ENCODE measurements at regions not wholly inside any gene's neighbourhood (a gene's known extent, or its start where the extent isn't known, plus 50 kb on each side); places are given as distances from the start of the nearest gene placed in this dataset.

DNA sequence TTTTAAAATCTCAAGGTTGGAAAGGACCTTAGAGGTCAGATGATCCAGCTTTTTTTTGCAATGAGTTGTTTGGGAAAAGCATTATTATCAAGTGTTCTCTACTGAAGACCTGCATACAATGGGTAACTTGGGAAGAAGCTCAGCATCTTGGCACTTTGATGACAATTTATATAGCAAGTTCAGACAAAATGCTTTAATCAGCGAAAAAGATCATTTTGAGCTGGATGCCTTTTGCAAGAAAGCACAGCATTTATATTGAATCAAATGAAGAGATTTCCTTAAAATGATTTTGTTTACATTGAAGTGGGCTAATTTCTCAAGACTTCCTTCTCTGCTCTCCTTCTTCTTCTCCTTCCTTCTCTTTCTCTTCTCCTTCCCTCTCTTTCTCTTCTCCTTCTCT is 796.4 kb upstream of the CDH2 start:
- DNase-seq (ENCODE audit: low spot score): no peak

DNA sequence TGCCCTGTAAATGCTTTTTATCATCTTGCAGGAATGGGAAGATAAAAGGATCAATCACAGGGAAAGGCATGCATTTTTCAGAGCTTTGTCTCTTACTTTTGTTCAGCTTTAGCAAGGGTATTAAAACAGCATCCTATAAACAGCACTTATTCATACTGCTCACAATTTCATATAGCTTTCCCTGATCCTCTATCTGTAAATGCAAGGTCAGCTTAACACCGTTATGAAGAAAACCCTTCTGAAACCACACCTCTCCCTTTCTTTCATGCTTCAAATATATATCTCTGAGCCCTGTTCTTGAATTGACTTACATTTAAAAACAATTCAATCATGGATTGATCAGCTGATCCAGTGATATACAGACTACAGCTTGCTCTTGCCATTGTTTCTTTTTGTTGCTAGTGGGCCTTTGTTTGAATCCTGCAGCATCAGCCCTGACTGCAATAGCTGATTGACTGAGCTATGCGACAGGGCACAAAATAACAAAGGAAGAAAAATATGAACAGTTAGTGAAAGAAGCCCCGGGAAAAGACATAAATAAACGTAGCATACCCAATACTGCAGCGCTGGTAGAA is 795.5 kb upstream of the CDH2 start:
- DNase-seq (ENCODE audit: low spot score): peak; percentile 11

DNA sequence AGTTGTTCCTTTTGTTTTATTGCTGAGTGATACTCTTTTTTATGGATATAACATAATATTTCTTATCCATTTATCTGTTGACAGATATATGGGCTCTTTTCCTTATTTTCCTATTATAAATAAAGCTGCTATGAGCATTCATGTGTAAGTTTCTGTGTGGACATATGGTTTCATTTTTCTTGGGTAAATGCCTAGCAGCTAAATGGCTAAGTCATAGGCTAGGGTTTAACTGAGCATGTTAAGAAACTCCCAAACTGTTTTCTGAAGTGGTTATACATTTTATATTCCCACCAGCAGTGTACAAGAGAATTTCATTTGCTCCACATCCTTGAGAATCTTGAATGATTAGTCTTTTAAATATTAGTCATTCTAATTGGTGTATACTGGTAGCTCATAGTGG is 786.6 kb upstream of the CDH2 start:
- no peak for DNase-seq (ENCODE audit: low spot score)

DNA sequence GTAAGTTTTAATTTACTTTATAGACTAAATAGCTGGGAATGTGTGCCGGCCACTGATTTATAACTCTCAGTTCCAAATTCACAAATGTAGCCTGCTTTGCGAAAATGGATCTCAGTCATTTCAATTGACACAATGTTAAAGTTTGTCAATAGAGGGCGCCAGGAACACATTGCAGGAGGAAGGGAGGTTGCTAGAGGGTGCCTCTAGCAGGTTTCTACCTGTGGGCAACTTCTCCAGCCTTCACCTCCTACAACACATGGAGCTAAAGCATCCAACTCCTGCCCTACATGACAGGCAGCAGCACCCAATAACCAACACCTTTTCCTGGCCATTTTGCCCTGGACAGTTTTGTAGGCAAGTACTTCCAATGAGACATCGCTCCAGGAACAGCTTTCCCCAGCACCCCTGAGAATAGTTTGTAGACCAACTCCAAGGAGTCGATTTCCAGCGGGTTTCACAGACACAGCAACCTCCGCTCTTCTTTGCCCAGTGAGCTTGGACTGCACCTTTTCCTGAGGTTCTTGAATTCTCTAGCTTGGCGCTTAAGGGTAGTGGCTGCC is 784.8 kb upstream of the CDH2 start:
- peak; percentile 41 for DNase-seq (ENCODE audit: low spot score)

DNA sequence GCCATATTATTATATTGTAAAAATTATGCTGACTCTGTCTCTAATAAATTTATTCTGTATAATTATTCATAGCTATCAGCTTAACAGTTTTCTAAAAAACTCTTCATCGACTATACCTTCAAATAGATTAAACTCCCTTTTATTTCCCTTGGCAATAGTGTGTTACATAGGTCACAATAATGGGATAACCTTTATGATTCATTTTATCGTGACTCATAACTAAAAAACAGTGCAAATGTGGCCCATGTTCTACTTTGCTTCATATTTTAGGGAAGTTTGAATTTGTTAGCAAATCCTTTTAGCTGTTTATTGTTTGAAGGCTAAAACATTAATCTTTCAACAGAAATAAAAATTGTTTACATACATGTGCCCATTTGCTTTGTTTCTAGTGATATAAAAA is 783.2 kb upstream of the CDH2 start:
- DNase-seq (ENCODE audit: low spot score): no peak

DNA sequence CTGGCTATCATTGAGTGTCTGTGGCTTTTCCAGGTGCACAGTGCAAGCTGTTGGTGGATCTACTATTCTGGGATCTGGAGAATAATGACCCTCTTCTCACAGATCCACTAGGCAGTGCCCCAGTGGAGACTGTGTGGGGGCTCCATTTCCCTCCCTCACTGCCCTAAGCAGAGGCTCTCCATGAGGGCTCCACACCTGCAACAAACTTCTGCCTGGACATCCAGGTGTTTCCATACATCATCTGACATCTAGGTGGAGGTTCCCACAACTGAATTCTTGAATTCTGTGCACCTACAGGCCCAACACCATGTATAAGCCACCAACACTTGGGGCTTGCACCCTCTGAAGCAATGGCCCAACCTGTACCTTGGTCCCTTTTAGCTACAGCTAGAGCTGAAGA is 775.4 kb upstream of the CDH2 start:
- DNase-seq (ENCODE audit: low spot score): no peak

DNA sequence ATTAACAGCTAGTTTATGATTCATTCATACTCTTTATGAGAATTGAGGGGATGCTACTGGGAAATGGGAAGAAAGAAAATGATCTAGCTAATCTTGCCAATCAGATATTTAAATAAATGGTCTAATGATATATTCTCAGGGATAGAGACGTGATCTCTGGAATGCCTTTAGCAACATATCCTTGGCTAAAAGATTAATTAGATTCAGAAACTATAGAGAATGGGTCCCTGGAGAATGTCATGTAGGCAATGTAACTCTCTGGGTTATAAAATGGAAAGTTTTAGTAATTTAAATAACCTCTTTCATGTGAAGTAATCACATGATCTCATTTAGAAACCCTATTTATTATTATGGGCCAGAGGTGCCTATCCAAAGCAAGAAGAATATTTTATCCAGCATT is 771.0 kb upstream of the CDH2 start:
- DNase-seq (ENCODE audit: low spot score): no peak

DNA sequence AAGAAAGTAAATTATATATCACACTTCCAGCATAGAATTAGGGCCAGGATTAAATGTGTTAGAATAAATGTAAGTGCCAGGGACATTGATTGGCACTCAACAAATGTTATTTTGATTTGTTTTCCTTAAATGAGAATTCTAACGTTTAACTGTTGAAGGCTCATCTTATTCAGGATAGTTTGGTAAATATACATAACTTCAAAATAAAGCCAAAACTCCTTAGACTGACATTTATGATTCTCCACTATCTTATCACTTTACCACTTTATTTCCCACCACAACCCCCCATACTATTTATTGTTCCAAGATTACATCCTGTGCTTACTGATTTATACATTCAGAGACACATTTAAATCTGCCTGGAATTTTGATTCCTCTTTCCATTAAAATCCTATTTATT is 769.5 kb upstream of the CDH2 start:
- no peak for DNase-seq (ENCODE audit: low spot score)

DNA sequence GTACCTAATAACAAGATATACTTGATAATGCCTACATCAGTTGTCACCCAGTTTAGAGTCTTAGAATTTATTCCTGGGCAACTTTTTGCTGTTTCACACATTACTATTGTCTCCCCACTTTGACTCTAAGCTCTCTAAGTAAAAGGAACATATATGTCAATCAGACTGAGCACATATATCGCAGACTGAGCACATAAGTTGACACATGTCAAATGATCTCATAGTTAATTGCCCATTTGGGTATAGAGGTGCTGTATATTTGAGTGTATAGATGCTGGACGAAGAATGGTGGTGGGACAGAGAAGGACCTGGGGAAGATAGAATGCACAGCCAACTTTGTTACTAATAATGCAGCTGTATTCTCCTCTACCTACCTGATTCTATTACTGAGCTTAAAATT is 746.0 kb upstream of the CDH2 start:
- DNase-seq (ENCODE audit: low spot score): no peak

DNA sequence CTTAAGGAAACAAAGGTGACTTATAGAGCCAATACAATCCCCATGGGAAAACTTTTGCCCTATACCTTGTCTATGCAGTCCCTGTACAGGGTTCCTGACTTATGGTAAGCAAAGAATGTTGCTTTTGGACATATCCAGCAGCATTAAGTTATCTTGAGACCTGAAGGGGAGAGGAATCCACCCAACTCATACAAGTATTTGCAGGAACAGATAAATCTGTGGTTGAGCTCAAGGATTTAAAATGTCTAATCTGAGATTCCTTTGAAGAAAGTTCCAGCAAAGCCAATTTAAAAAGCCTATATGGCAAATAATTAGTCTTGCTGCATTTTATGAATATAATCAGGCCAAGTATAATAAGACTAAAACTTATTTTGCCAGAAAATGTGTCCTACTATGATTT is 739.5 kb upstream of the CDH2 start:
- no peak for DNase-seq (ENCODE audit: low spot score)

DNA sequence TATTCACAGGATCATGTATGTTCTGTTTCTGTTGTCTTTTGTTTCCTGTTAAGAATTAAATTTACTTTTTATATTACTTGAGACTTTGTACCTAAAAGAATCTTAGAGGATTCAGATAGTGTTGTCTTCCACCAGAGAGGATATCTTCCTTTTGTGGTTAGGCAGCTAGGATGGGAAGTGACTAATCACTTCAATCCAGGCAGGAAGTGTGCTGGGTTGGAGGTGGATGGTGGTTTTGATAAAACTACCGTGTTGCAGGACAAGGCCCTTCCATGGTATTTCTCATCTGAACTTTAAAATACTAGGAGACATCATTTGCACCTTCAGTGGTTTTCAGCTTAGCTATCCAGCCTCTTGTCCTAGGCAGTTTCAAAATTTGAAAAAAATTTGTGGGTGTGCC is 728.6 kb upstream of the CDH2 start:
- no peak for DNase-seq (ENCODE audit: low spot score)

DNA sequence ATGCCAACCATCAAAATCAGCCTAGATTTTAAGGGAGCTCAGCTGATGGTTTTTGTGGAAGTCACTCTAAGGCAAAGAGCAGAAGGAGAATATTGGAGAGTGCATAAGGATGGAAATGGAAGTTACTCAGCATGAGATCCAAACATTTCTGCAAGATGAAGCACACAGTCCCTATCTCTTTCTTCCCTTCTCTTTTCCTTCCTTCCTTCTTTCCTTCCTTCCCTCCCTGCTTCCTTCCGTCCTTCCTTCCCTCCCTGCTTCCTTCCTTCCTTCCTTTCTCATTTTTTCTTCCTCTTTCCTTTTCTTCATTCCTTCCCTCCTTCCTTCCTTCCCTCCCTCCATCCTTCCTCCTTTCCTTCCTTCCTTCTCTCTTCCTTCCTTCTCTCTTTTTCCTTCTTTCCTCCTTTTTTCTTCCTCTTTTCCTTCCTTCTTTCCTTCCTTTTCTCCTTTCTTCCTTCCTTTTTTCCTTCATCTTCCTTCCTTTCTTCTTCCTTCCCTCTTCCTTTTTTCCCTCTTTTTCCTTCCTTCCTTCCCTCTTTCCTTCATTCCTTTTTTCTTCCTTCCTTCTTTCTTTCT is 727.9 kb upstream of the CDH2 start:
- no peak for DNase-seq (ENCODE audit: low spot score)

DNA sequence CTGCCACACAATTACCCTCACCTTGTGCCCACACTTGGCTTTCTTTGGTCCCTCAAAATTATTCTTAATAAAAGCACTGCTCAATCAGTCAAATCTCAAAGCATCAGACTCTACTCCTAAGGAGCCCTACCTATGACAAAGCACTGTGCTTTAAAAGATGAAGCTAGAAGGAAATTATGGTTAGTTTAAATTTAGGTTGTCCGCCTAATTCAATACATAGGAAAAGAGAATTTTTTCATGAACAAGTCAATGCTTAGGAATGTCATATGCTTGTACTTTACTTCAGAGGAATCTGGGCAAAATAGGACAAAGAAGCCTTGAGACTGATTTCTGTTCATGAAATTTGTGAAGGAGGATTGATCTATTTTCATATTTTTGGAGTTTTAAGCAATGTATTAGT is 726.4 kb upstream of the CDH2 start:
- DNase-seq (ENCODE audit: low spot score): no peak

DNA sequence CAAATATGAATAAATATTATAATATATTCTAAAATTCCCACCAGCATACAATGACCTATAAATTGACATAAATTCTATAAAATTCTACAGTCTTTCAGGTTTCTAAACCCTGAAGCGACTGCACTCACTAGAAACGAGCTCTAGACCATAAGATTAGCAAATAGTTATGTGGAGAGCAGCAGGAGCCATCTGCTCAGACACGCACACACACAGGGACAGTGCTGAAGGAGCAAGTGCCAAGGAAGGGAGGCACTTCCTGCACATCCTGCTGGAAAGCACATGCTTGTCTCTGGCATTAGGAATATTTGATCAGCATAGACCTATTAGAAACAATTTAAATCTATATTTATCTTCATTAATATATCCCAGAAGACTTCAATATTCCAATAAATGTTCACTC is 713.9 kb upstream of the CDH2 start:
- no peak for DNase-seq (ENCODE audit: low spot score)

DNA sequence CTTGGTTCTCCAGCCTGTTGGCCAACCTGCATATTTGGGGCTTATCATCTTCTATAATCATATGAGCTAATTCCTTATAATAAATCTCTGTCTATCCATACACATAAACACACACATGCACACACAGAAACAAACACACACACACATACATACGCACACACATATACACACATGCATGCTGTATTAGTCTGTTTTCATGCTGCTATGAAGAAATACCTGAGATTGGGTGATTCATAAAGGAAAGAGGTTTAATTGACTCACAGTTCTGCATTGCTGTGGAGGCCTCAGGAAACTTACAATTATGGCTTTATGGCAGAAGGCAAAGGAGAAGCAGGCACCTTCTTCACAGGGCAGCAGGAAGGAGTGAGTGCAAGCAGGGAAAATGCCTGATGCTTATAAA is 707.4 kb upstream of the CDH2 start:
- DNase-seq (ENCODE audit: low spot score): no peak

DNA sequence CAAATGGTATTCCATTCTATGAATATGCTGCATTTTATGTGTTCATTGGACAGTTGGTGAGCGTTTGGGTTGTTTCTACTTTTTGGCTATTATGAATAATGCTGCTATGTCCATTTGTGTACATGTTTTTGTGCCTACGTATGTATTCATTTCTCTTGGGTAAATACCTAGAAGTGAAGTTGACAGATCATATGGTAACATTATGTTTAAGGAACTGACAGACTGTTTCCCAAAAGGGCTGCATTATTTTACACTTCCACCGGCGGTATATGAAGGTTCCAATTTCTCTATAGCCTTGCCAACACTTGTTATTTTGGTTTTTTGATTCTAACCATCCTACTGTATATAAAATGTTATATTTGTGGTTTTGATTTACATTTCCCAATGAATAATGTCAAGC is 703.9 kb upstream of the CDH2 start:
- no peak for DNase-seq (ENCODE audit: low spot score)

DNA sequence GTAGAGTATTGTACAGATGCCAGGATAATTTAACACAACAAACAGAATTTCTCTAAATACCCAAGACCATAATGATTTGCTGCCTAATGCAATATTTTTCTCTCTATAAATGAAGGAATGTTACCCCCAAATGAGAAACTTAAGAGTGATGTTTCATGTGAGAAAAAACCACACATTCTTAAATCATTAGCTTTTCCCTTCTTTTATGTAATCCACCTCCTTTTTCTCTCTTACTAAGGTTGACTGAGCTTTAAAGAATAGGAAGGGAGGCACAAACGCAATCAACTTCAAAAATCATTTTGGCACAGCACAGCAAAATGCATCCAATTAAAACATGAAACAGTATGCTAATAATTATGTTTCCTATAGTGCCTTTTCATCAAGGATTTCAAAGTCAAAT is 698.1 kb upstream of the CDH2 start:
- DNase-seq (ENCODE audit: low spot score): no peak

DNA sequence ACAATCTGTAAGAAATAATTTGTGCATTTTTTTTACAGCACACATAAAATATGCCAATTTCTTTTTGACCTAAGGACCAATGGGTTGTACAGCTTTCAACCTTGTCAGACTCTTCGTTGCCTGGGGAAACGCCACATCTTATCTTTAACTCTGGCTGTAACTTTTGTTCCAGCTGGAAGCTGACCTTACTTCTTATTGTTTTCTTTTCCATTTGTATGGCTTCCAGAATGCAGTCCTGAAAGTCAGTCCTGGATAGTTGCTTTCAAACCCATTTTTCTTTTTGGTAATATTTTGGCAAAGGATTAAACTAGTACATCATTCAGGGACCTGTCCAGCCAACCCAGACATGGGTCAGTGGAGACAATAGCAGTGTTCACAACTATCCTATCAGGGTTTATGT is 686.5 kb upstream of the CDH2 start:
- DNase-seq (ENCODE audit: low spot score): no peak

DNA sequence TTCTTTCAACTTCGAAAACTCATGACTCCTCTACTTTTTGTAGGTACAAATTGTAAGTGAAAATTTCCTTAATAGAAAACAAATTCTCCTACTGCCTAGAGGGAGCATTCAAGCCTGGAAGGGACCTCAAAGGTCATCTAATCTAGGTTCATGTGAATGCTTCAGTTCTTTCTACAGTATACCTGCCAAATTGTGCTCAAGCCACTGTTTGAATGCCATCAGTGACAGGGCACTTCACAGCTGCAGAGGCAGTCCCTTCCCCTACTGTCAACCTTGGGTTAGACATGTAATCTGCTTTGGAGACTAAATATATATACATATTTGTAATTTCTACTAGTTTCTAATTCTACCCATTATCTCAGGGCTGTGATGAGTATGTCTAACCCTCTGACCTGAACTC is 681.3 kb upstream of the CDH2 start:
- DNase-seq (ENCODE audit: low spot score): no peak

DNA sequence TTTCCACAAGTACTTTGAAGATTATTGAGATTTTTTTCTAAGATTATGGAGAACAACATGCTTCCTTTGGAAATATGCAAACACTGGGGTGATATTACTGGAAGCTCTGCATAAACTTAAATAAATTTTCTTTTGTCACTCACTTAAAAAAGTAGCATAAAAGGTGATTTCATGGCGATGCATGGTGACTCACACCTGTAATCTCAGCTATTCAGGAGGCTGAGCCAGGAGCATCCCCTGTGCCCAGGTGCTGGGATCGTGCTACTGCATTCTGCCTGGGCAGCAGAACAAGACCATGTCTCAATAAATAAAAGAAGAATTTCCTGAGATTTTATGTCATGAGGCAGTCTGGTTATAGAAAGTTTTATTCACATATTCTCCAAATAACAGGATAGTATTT is 679.1 kb upstream of the CDH2 start:
- DNase-seq (ENCODE audit: low spot score): no peak

DNA sequence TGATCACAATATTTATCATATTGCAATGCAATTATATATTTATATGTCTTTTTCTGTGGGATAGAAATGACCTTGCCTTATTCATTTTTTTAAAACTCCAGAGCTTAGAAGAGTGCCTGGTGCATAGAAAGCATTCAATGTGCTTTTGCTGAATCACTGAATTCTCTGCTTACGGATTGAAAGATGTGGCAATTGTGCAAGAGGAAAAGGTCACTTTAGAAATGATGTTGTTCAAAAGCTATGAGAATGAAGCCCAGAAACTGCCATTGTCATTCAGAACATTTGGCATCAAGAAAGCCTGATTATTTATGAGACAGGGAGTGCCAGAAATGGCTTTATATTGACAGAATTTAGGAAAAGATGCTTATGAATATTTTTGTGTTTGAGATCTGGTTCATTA is 678.6 kb upstream of the CDH2 start:
- DNase-seq (ENCODE audit: low spot score): peak; percentile 30

DNA sequence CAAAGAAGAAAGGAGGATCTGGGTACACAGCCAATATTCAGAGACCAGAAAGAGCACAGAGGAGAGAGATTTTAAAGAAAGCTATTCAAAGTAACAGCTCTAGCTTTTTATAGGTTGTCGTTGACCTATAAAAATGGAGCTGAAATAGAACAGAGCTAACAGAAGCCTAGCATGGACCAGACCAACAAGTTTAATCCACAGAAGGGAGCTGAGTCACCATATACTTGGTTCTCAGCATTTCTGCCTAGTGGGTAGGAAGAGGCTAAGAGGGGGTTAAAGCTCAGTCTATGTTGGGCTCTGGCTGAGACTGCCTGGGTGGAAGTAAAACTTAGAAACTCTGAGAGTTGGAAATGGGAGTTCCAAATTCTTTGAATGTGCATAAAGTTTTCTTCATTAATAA is 678.0 kb upstream of the CDH2 start:
- DNase-seq (ENCODE audit: low spot score): peak; percentile 12

DNA sequence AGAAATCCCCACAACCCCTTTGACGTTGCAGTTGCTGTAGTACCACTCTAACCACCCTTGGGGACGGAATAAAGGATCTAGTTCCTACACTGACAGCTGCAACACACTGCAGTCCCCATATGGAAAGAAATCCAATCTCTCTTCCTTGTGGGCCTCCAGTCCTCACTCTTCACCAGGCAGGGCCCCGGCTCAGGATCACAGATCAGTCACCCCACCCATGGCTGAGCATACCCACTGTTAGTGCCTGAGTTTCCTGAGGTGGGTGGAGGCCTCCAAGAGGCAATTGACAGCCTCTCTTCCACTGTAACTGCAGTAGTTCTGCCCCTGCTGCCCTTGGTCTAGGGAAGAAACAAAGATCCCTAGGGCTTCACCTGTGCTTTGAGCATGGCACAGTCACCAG is 670.0 kb upstream of the CDH2 start:
- DNase-seq (ENCODE audit: low spot score): no peak

DNA sequence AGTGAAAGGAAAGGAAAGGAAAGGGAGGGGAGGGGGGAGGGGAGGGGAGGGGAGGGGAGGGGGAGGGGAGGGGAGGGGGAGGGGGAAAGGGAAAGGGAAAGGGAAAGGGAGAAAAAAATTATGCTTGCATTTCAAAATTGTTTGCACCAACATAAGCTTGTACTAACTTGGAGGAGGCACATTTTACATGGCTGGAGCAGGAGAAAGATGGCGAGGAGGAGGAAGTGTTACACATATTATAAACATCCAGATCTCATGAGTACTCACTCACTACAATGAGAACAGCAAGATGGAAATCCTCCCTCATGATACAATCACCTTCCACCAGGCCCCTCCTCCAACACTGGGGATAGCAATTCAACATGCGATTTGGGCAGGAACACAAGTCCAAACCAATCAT is 660.2 kb upstream of the CDH2 start:
- DNase-seq (ENCODE audit: low spot score): no peak
